GM19397 (cell line): ENCODE measurements at regions not wholly inside any gene's neighbourhood (a gene's known extent, or its start where the extent isn't known, plus 50 kb on each side); places are given as distances from the start of the nearest gene placed in this dataset.
"Not testable (repeated sequence)": the region's sequence is repeated elsewhere in the genome, so short reads cannot be mapped to it uniquely, and the experiment has no call there.

Experiments used
- ATAC-seq: cut with Tn5 transposase; IDR thresholded peaks from one replicate; pipeline ENCODE4 v1.9.1; 2021; ENCODE audit warnings: mild to moderate bottlenecking, moderate library complexity; ENCODE audit not compliant: unreplicated experiment

DNA sequence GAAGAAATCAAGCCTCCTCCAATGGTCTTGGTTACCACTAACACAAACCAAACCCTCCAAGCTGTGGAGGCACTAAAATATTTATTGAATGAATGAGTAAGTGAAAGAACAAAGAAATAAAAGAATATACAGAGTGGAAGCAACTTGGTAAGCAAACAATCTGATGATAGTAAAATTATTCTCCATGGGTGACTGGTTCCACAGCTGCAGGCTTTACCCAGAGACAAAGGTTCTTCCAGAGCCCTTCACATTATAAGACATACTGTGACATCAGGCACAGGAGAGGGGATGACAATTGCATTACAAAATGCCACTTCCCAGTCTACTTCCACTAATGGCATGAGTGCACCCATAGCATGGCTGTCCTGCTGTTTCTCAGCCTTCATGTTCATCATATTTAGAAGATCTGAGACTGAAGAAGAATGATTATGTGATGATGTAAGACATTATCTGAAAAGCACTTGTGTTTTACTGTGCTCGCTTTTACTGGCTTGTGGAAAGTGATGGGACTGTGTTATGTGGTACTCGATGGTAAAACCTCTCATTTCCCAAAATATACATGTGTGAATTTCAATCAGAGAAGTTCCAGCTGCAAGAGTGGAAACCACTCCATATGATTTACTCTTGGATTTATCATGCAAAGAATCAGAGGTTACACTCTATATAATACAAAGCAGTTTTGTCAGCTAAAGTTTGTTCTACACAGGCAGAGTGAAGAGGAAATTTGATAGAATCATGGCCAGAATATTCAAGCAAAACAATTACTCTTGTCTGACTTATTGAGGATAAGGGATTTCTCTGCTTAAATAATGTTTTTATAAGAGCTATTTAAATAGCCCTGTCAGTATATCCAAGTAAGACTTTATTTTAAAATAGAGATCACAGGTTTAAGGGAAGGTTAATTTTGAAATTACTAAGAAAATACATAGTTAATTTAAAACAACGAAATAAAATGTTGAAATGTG, 220.2 kb upstream of the NBEA start:
- ATAC-seq: no peak

DNA sequence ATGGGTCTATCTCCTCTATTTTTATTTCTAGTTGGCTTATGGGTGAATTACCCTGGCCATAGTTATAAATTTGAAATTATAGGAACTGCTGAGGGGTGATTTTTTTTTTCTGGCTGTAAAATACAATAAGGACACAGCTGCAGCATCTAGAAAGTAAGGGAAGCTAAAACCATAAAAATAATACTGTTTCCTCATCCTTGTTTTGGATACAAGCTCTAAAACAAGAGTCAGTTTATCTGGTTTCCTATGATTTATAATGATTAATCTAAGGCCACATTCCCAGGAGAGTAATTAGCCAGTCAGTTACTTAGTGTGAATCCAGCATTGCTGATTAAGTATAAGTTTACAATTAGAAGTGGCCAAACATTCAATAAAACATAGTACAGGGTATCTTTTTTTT, 219.1 kb upstream of the NBEA start:
- no peak for ATAC-seq

DNA sequence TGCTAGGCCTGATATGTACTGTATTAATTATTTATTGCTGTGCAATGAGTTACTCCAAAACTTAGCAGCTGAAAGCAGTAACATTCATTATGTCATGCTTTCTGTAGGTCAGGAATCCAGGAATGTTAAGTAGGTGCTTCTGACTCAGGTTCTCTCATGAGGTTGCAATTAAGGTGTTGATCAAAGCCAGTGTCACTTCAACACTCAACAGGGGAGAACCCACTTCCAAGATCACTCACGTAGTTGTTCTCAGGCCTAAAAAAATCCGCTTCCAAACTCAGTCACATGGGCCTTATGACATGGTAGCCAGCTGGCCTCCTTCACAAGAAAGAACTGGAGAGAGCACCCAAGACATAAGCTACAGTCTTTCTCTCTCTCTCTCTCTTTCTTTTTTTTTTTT, 211.1 kb upstream of the NBEA start:
- ATAC-seq: no peak

DNA sequence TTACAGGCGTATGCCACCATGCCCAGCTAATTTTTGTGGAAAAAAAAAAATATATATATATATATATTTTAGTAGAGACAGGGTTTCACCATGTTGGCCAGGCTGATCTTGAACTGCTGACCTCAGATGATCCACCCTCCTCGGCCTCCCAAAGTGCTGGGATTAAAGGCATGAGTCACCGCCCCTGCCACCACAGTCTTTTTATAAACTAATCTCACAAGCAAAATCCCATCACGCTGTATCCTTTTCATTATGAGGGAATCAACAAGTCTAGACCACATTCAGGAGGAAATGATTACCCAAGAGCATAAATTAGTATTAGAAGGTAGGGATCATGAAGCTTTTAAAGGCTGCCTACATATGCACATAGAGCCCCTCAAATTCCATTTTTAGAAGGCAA, 210.6 kb upstream of the NBEA start:
- no peak for ATAC-seq

DNA sequence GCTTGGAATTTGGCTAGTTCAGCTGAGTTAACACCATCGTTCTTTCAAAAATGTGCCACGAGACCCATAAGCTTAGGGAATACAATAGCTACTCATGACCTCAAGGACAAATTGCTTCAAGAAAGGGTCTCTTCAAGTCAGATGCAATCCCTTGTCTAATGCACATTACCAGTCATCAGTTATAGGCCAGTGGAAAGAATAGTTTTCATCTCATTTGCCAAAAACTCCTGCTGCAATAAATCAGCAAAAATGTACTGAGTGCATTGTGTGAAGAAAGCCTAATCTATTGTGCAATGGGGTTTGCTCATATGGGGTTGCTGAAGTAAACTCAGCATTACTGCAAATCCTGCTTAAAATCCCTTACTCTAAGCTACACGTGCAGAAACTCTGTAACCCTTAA, 208.3 kb upstream of the NBEA start:
- ATAC-seq: no peak

DNA sequence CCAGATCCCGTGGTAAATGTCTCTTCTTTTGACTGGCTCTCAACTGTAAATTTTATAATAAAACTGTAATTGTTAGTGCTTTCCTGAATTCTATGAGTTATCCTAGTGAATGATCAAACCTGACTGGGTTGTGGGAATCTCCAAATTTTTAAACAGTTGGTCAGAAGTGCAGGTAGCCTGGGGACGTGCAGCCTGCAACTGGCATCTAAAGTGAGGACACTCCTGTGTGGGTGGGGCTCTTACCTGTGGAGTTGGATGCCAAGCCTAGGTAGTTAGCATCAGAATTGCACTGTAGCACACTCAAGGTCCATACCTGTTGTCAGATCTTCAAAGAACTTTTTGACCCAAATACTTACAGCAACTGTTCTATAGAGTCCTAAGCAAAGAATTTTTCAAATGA, 207.1 kb upstream of the NBEA start:
- no peak for ATAC-seq

DNA sequence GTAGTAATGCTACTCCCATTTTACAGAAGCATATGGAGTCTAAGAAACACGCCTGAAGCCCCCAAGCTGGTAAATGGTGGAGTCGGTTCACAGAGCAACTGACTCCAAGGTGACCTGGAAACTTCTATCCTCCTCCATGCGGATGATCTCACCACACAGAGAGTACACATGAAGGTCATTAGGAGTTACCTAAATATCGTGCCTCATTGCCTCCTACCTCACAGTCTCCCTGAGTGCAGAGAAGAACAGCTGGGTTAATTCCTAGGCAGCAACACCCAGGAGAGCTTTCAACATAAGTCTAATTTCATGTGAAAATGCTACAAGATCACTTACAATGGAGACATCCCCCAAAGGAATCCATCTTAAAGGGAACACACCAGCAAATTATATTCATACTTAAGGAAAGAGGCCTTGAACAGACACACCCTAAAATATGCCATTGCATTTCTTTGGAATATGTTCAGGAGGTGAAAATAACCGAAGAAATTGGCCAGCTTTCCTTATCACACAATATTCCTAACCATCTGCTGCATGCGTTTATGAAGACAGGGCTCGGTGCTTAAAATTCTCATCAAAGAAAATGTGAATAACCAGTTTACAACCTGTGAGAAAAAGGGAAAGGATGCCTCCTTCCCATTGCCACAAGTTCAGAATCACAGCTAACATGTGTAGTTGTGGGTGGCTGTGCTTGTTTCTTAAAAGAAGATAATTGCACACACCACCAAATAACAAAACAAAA, 203.6 kb upstream of the NBEA start:
- no peak for ATAC-seq

DNA sequence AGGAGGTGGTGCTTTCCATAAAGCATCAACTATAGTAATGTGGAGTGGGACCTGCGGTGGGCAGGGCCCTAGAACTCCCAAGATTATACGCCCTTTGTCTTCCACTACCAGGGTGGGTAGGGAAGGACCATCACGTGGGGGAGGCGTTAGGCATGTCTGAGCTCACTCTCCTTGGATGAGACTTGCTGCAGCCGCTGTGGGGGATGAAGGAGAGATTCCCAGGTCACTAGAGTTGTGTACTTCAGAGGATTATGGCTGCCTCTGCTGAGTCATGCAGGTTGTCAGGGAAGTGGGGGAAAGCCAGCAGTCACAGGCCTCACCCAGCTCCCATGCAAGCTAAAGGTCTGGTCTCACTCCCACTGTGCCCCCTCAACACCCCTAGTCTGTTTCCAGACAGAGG, 195.0 kb upstream of the NBEA start:
- not testable (repeated sequence) for ATAC-seq

DNA sequence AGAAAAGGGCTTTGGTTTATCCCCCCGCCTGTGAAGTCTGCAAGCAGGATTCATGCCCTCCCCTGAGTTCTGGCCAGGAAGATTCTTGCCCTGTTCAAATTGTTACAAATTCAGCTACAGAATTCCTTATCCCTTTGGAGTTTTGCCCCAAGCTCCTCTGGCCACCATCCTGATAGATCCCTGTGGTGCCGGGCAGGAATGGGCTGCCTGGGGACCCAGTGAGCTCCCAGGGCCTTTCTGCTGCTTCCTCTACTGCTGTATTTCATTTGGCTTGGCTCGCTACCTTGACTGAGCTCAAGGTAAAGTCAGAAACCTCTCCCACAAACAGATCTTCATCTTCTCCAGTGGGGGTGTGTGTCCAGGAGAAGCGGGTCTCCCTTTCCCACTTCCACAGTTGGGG, 194.6 kb upstream of the NBEA start:
- ATAC-seq: no peak

DNA sequence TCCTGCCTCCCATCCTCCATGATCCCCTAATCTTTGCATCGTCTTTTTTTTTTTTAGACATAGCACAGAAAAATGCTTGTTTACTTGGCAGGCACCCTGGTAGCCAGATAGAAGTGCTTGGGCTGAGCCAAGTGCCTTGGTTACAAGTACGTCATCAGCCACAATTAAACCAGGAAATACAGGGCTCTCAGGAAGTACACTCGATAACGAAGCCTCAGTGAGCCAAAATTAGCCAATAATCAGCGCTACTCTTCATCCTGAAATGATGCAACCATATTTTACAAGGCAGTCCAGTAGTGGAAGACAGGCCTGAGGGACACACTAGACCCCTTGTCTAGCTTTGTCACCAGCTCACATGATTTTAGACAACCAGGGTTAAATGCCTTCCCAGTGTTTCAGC, 194.0 kb upstream of the NBEA start:
- no peak for ATAC-seq

DNA sequence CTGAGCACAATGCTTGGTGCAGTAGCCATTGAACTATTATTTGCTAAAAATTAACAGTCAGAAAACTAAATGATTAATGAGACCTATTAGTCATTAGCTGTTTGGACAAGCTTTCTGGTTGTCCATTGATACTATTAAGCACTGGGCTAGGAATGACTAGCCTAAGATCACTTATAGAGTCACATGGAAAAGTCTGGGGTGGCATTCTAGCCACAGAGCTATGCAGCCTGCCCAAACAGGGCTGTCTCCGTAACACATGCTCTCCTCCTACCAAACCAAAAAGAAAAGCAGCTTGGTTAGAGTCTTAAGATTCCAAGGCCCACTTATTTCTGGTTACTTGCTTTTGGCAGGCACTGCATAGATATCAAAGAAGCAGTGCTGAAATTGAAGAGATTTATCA, 193.5 kb upstream of the NBEA start:
- ATAC-seq: no peak

DNA sequence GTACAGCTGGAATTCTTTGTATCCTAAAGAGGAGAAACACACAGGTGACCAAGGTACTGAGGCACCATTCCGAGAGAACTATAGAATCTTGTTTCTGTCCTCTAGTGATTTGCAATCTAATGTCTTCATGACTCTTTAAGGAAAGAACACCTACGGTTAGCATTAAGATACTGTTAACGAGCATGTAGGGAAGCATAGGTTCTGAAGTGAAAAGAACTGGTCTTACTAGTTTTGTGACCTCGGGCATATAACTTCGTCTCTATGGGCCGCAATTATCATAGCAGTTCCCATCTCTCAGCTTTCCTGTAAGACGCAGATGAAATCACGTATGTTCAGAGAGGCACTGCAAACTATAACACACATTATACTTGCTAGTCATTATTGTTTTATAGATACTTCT, 193.0 kb upstream of the NBEA start:
- no peak for ATAC-seq

DNA sequence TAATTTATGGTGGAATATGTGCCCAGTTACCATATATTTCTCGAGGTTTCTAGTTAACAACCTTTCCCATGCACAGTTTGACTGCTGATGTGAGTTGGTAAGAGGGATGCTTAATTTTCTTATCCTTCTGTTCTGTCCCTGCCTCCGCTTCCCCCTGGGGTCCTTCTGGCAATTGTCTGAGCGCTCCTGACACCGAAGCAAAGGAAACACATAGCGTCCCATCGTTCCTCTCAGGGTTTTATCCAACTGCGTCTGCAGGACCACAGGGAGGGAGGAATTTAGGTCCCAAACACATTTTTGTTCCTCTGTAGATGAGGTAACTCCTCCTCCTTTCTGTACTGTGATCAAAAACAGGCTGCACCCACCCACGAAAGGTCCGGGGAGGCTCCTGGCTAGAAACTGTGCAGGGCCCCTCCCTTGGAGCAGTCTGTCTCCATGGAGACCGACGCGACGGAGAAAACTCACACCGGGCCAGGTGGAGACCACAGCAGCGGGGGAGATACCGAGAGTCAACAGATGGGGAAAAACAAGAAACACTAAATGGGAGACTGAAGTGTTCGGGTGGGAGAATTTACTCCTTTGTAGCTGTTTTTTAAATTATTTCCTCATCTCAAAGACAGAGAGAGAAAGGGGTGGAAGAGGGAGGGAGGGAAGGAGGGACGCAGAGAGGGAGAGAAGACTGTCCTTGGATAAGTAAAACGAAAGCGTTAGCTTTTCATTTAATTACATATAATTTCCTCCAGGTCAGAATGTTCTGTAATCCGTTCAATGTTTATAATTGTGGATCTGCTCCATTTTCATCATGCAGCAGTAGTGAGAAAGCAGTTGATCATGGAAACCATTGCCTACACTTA, 191.8 kb upstream of the NBEA start:
- peak; percentile 65 for ATAC-seq

DNA sequence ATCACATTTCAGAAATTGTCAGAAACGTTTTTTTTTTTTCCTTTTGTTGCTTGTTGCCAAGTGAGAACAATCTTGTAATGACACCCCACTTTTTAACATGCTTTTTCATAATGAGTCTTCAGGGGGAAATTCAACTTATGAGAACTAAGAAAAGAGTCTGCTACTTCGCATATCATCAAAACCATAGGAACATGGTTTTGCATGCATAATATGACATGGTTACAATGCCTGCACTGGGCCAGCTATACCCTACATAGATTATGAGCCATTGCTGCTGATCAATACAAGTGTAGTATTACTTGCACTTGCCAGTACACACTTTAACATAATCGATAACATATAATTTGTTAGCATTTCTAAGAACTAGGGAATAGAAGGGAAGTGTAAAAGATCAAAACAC, 191.0 kb upstream of the NBEA start:
- ATAC-seq: peak; percentile 35

DNA sequence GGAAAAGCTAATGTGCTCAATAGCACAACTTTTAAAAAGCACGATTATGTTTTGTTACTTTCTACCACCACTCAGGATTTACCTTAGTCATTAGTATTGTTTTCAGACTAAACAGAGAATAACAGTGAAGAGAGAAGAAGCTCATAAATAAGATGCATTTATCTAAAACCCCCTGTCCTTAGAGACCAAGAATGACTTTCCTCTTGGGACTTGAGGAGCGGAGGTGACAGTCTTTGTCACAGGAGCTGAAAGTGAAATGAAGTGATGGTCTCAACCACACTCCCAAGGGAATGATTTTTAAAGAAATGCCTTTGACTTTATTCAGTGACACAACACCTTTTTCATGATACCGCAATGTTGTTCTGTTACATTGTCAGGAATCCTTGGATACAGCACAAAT, 190.6 kb upstream of the NBEA start:
- ATAC-seq: peak; percentile 50

DNA sequence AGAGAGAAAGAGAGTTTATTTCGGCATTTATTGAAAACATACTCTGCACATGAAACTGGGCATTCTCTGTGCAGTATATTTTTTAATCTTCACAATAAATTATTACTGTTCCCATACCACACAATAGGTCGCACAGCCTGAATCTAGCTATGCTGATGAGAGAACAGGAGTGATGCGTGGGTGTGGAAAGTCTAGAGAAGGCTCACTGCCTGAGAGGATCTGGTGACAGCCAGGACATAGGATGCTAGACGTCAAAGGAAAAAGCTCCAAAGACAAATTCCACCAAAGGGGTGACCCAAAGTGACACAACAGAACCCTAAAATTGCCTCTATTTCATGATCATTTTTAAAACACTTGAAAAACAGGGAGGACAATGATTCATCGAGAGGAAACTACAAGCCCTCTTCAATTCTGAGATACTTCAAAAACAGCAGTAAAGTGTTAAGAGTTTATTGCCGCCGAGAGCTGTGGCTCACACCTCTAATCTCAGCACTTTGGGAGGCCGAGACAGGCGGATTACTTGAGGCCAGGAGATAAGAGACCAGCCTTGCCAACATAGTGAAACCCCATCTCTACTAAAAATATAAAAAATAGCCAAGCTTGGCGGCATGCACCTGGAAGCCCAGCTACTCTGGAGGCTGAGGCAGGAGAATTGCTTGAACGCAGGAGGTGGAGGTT, 189.6 kb upstream of the NBEA start:
- ATAC-seq: no peak

DNA sequence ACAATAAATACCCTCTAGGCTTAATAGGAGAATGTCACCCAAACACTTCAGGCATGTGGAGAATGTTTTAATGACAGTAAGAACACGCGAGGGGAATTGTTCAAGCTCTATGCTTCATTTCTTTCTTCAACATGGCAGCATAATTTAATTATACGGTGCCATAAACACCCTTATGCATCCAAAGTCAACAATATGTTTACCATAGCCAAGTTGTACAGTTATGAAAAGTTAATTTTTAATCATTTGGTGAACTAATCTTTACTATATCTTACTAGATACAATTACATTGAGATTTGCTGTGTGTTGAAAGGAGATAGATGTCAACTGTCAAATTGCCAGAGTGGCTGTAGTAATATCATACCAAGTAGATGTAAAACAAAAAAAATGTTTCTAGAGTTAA, 185.9 kb upstream of the NBEA start:
- ATAC-seq: no peak

DNA sequence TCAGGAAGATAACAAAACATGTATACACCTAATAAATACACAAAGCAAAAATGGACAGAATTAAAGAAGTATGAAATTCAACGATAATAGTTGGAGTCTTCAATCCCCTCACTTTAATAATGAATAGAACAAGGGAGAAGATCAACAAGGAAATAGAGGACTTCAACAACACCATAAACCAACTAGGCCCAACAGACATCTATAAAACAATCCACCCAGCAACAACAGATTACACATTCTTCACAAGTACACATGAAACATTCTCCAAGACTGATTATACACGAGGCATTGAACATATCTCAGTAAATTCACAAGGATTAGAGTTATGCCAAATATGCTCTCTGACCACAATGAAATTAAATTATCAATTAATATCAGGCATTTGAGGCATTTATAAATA, 185.5 kb upstream of the NBEA start:
- no peak for ATAC-seq

DNA sequence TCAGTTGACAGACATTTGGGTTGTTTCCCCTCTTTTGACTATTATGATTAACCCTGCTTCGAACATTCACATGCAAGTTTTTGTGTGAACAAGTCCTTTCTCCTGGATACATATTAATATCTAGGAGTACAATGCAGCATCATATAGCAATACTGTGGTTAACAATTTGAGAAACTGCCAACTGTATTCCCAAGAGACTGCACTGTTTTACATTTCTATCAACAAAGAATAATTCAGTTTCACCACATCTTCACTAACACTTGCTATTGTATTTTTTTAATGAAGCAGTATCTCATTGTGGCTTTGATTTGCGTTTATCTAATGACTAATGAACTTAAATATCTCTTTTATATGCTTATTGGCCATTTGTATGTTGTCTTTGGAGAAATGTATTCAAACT, 184.6 kb upstream of the NBEA start:
- ATAC-seq: no peak

DNA sequence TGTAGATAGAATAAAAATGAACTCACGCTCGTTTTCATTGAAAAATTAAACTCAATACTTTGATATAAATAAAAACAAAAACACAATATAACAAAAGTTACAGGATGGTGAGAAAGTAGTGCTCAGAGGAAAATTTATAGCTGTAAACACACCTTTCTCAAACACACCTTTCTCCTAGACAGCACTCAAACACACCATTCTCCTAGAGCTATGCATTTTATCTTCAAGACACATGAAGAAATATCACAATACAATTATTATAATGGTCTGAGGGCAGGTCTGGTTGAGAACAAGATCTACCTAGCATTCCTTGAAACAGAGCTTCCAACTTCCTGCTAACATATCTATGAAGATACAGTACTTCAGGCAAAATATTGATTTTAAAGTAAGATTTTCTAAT, 183.4 kb upstream of the NBEA start:
- ATAC-seq: no peak

DNA sequence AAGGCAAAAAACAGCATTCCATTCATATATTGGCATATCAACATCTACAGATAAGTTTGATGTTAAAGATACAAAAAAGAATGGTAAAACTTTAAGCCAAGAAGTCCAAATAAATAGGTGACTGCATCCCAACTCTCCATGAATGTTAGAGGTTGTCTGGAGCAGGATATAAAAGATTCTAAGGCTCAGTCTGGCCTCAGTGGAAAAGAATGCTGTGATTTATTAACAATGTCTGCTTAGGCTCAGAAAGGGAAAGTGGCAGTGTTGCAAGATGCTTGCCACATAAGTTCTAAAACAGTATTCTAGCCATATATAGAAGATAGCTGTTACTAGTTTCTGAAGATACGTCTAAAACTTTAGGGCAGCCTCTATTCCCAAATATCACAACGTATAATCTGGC, 179.8 kb upstream of the NBEA start:
- ATAC-seq: no peak
